ENCODE measurements at regions not wholly inside any gene's neighbourhood (a gene's known extent, or its start where the extent isn't known, plus 50 kb on each side); places are given as distances from the start of the nearest gene placed in this dataset.

DNA sequence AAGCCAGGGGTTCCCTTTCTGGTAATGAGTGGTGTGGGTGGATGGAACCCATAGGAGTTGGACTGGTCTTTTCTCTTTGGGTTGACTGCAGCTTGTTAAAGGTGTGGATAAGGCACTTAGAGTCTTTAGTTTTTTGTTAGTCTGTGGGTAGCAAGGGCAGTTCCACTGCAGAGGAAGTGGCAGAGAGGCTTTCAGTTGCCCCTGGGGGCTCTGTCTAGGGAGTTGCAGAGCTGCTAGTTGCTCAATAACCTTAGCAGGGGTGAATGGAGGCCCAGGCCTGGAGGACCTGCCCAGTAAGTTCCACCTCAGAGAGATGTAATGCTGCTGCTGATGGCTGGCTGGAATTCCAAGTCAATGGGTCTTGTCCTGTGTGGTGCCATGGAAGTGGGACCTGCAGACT is 282.6 kb upstream of the NDST4 start:
- no peak overlapping the region for H3K4me3 ChIP-seq (ENCODE audit: low read depth, low read length)

DNA sequence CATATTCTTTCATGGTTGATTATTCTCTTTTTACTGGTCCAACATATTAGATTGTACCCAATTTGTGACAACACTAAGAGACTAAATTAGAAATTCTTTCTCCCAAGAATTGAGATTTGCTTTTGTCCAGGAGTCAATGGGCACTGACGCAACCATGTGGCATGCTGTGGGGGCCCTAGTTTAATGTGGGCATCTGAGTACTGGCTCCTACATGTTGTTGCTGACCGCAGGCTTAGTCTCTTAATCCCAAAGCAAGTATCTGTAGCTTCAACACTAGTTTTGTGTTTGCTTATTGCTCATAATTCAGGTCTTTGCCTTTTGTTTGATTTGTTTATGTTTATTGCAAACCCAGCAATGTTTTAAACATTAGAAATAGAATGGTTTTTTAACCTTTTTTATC is 263.4 kb upstream of the NDST4 start:
- H3K4me3 ChIP-seq (ENCODE audit: low read depth, low read length) = no peak overlapping the region

DNA sequence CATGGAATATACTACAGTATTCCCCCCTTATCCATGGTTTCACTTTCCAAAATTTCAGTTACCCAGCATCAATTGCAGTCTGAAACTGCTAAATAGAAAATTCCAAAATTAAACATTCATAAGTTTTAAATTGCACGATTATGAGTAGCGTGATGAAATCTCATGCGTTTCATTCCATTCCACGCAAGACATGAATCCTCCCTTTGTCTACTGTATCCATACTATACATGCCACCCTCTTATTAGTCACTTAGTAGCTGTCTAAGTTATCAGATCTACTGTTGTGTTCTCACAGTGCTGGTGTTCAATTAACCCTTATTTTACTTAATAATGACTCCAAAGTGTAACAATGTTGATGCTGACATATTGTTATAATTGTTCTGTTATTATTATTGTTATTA is 261.2 kb upstream of the NDST4 start:
- no peak overlapping the region for H3K4me3 ChIP-seq (ENCODE audit: low read depth, low read length)

DNA sequence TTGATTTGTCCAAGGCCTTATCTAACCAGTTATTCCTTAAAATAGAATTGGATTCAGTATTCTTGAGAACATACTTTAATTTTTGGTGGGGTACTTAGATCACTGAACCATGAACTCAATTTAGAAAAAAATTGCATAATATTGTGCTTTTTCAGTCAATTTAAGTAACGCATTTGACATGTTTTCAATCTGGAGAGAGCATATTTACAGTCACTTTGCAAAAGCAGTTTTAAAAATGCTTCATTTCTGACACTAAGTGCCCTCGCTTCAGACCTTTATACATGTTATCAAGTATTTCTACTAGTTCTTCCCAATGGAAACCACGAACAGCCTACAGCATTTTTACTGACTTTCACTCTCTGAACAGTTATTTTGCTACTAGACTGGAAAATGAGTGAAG is 257.1 kb upstream of the NDST4 start:
- no peak overlapping the region for H3K4me3 ChIP-seq (ENCODE audit: low read depth, low read length)

DNA sequence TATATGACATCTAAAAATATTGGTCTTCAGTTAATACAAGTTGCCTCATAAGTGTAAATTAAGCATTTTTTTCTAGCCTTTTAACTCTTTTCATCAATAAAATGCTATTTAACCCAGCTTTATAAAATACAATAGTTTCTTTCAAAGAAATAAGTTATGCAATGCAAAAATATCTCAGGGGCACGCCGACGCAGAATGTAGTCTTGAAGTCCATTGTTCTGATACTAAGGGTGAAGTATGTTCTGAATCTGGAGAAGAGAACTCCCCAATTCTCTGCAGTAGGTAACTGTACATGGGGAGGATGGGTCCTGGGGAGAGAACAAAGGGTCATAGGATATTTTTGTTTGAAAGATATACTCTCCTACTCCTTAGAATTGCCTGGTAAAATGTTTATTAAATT is 256.6 kb upstream of the NDST4 start:
- H3K4me3 ChIP-seq (ENCODE audit: low read depth, low read length) = no peak overlapping the region

DNA sequence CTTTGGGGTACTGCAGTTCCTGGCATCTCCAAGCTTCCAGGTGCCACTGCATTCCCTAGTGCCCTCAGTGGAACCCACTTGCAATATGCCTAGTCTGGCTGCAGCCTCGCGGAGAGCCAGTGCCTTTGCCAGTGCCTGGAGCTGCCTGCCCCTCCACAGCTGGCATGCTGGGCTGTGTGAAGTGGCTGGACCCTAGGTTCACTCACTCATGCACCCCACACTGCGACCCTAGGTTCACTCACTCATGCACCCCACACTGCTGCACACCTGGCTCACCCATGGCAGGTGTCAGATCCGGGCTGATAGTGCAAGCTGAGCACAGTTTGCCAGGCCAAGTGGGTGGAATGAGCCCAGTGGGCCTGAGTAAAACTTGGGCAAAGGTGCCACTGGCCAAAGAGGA is 253.0 kb upstream of the NDST4 start:
- H3K4me3 ChIP-seq (ENCODE audit: low read depth, low read length) = no peak overlapping the region

DNA sequence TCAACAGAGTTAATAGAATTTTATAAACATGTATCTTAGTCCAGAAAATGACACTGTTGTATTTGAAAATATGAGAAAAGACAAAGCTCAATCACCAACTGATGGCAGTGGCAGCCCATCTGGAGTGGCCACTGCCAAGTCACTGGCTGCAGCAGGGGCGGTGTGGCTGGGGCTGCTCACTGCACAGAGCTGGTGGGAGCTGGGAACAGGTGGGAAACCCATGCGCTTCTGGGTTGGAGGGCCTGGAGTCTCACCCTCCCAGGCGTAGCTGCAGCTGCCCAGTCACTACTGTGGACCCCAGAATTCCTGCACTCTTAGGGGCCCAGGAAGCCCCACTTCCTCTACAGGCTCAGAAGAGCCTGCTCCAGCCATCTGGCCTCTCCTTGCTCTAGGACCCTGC is 251.8 kb upstream of the NDST4 start:
- no peak overlapping the region for H3K4me3 ChIP-seq (ENCODE audit: low read depth, low read length)

DNA sequence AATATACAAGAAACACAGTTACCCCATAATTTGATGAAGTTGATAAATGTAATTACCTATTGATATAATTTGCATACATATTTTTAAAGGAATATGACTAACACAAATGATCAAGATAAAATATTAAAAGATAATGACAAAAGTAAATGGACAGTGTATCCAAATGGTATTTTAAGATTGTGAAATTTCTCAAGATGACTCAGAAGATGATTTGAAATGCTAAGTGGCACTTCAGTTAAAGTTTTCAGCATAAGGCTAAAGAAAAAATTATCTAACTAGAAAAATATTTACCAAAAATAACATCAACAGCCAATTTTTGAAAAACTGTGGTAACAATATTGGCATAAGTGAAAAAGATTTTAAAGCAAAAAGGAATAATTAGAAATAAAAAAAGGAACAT is 248.4 kb upstream of the NDST4 start:
- H3K4me3 ChIP-seq (ENCODE audit: low read depth, low read length) = no peak overlapping the region

DNA sequence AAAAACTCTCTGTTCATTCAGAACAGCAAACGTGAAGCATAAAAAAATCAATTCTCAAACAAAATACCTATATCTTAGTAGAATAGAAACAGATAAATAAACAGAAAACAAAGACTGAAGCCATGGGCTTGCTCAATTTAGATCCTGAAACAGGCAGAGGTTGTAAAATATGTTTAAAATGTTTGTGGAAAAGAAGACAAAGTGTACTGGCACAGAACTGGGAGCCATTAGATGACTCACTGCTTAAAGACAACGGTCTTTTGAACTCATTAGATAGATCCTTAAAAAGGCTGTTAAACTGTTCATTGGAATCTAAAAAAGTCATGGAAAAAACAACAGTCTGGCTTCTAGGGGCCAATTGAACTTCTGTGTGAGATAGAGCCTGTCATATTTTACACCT is 247.0 kb upstream of the NDST4 start:
- no peak overlapping the region for H3K4me3 ChIP-seq (ENCODE audit: low read depth, low read length)

DNA sequence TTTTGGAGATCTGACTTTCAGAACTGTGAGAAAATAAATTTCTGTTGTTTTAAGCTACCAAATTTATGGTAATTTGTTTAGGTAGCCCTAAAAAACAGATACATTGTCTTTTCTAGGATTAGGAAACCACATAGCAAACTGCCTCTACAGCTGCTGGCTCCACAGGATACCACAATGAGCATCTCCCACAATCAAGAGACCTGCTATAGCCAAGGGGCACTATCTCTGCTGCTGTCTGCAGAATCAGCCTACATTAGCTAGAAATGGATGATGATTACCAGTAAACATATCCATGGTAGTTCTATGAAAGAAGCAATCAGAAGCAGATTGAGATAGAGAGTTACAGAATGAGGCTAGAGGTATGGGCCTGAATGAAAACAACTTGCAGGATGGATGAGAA is 244.4 kb upstream of the NDST4 start:
- H3K4me3 ChIP-seq (ENCODE audit: low read depth, low read length) = no peak overlapping the region

DNA sequence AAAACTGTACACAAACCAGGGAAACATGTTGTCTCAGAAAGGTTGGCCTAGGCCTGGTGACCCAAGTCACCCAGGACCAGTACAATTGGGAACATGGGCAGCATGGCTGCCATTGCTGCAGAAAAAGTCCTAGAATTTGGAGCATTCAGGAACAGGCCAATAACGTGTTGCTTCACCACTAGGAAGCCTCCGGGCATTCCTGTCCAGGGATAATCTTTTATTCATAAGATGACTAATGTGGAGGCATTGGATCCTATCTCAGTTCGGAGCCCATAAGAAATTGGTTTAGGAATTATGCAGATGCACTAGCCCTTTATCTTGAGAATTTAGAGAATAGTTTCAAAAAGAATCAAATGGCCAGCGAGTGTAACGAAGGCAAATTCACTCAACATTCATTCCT is 242.8 kb upstream of the NDST4 start:
- H3K4me3 ChIP-seq (ENCODE audit: low read depth, low read length) = no peak overlapping the region

DNA sequence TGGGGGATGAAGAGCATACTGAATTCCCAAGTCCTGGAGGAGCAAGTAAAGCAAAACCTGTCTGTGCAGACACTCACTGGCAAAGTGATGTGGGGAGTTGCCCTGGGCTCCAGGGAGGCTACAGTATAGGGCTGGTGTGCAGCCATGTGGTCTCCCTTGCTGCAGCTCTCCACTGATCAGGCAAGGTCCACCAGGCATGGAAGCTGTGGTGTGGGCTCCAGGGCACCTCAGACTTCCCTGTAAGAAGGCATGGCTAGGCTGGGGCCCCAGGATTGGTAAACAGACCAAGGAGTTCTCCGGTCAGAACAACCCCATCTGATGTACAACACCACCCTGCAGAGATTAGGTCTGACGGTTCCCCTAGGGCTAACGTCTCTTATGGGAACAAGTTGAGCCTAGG is 241.9 kb upstream of the NDST4 start:
- no peak overlapping the region for H3K4me3 ChIP-seq (ENCODE audit: low read depth, low read length)

DNA sequence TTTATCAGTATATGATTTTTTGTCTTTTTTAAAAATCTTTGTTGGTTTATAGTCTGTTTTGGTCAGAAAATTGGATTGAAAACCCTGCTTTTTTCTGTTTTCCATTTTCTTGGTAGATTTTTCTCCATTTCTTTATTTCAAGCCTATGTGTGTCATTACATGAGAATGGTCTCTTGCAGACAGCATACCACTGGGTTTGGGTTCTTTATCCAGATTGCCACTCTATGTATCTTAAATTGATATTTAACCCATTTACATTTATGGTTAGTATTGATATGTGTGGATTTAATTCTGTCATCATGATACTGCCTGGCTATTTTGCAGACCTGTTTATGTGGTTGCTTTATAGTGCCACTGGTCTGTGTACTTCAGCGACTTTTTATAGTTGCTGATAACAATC is 239.9 kb upstream of the NDST4 start:
- H3K4me3 ChIP-seq (ENCODE audit: low read depth, low read length) = no peak overlapping the region

DNA sequence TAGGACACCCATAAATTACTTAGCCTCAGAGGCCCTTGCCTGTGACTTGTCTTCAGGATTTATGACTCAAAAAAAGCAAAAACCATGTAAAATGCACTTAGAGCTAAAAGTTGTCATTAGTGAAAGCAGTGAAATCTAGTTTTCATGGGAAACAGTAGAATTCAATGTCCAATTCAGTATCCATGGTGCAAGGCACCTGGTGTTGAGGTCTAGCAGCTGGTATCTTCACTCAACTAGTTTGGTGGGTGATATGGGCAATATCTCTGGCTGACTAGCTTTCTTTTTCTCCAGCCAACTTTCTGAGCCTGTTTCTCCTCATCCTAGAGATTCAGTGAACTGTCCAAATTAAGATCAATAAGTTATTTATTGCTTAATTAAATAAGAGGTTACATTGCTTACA is 229.8 kb upstream of the NDST4 start:
- H3K4me3 ChIP-seq (ENCODE audit: low read depth, low read length) = no peak overlapping the region

DNA sequence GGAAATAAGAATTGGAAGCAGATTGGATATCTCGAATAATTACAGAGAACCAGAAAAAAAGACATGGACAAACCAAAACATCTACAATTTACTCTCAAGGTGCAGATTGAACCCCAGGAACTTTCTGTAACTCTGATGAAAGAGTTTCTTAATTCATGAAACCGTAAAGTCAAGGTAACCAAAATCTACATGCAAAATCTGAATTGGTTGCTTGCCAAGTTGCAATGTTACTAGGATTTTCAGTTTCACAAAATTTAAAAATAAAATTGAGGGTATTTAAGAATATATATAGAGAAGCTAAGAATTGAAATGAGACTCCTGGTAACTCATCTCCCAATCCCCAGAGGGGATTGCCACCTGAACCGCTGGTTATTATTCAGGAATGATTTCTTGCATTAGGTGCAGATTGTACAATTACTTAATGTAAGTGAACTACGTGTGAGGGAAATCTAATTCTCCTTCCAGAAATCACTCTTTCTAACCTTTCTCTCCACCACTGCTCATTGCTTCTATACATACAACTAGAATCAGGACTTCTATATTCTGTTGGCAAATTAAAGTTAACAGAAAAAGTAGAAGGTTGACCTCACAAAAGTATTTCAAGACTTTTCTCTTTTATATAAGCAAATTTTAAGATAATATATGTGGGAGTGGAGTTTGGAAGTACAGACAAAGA is 221.5 kb upstream of the NDST4 start:
- no peak overlapping the region for H3K4me3 ChIP-seq (ENCODE audit: low read depth, low read length)

DNA sequence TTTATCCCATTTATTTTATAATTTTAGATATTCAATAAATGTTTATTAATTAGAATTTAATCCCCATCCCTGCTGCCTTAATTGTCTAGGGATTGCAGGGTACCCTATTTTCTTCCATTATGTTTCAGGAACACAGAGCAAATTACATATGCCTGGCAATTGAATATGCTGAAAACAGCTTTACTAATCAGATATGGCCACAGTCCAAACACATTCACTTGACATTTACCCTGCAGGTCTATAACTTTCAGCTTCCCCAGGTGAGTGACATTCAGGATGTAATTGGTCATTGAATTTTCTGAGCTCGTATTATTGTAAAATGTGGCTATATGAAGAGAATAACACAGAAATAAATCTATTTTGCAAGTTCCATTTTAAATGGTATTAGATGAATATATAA is 218.7 kb upstream of the NDST4 start:
- H3K4me3 ChIP-seq (ENCODE audit: low read depth, low read length) = no peak overlapping the region

DNA sequence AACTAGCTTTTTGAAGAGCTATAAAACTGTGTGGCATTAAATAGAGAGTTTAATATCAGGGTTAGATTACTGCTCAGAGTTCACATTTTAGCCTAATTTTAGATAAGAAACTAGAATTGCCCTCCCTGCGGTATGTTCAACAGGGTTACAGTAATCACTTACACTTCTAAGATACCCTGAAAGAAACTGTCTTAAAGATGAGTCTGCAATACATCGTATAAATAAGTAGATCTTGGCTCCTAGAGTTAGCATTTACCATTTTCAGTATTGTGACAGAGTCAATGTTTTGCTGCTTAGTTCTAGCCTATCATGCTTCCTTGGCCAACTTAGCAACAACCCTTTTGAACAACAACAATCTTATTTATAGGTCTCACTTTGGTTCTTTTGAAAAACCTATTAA is 217.8 kb upstream of the NDST4 start:
- no peak overlapping the region for H3K4me3 ChIP-seq (ENCODE audit: low read depth, low read length)

DNA sequence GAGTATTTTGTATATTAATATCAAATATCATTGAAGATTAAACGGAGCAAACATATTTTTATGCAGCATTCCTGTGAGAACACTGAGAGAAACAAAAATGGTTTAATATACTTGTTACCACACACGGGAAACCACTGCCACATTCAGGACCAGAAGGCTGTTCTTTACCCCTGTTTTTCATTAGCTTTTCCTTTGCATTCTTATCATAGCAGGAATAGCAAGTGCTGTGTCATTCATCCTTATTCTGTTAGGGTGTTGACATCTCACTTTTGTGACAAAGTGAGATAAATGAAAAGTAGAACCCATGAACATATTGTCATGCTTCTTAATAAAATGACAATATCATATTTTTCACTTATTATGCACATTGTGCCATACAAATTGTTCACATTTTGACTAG is 212.4 kb upstream of the NDST4 start:
- H3K4me3 ChIP-seq (ENCODE audit: low read depth, low read length) = no peak overlapping the region

DNA sequence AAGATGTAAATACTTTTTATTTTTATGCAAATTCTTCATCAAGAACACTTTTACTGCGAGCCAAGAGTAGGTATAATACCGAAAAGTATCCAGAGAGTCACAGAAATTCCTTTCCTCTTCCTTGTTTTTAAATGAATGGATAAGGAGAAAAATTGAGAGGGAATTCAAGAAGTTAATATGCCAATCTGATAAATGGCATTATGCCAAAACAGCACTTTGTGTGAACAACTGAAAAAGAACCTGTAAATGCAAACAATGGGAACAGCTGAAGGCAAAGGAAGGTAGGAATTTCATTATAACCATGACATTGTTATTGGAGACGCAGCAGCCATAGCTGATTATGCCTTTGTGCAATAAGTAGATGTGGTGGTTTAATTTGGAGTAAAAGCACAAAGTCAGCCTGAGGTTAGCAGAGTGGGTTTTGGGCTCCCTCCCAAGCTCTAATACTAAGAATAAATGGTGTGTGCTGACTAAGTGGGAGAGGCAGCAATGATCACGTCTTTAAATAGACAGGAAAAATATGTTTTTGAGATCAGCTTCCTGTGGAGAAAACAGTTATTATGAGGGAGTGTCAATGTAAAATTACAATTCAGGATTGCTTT is 209.8 kb upstream of the NDST4 start:
- no peak overlapping the region for H3K4me3 ChIP-seq (ENCODE audit: low read depth, low read length)

DNA sequence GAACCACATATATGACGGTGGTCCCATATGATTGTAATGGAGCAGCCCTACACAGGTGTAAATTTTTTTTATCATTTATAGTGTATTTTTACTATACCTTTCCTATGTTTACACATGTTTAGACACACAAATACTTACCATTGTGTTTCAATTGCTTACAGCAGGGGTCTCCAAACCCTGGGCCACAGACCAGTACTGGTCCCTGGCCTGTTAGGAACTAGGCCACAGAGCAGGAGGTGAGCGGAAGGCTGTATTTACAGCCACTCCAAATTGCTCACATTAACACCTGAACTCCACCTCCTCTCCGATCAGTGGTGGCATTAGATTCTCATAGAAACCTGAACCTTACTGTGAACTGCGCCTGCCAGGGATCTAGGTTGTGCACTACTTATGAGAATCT is 201.8 kb upstream of the NDST4 start:
- H3K4me3 ChIP-seq (ENCODE audit: low read depth, low read length) = no peak overlapping the region

DNA sequence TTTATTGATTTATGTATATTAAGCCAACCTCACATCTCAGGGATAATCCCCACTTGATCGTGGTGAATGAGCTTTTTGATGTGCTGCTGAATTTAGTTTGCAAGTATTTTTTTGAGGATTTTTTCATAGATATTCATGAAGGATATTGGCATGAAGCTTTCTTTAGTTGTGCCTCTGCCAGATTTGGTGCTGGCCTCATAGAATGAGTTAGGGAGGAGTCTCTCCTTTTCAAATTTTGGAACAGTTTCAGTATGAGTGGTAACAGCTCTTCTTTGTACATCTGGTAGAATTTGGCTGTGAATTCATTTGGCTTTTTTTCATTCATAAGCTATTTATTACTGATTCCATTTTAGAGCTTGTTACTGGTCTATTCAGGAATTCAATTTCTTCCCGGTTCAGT is 197.2 kb upstream of the NDST4 start:
- no peak overlapping the region for H3K4me3 ChIP-seq (ENCODE audit: low read depth, low read length)

DNA sequence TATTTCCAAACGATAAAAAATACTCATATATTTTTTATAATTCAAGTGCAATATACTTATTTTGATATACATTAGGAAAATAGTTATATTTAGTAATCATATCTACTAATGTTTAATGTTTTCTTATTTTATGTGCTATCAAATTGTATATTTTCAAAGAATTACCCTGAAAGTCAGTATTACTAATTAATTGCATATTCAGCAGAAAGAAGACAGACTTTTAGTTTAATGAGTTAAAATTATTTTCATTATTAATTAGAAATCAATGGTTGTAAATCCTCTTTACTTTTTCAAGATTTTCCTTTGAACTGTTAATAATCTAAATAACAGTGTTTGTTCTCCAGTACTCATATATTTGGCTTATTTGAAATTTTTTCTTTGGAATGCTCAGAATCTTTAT is 181.3 kb upstream of the NDST4 start:
- H3K4me3 ChIP-seq (ENCODE audit: low read depth, low read length) = no peak overlapping the region

DNA sequence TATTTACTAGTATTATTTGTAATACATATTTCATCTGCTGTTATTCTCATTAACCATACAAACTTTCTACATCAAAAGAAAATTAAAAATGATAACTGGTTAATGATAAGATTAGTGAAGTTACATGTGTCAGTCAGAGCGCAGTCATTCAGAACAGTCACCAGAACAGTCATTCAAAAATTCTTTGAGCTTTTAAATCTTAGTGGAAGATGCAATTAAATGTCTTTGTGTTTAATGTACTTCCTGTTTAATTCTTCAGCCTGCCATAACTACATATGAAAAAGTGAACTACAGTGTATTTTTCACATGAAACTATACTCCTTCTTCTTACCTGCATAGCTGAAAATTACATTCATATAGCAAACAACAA is 179.7 kb upstream of the NDST4 start:
- no peak overlapping the region for H3K4me3 ChIP-seq (ENCODE audit: low read depth, low read length)
